LNCaP clone FGC (cell line): ENCODE measurements at regions not wholly inside any gene's neighbourhood (a gene's known extent, or its start where the extent isn't known, plus 50 kb on each side); places are given as distances from the start of the nearest gene placed in this dataset.

Experiments
- DNase-seq: peaks from one replicate; pipeline ENCODE4 v3.0.0-alpha.2; 2011; ENCODE audit warnings: low read depth
- H3K4me3 ChIP-seq: 2 replicates; pipeline ENCODE4 v1.5.1; 2011; ENCODE audit warnings: mild to moderate bottlenecking, low read depth, low read length, control low read depth
- CTCF ChIP-seq: IDR thresholded peaks from 2 replicates; pipeline ENCODE4 v1.5.1; 2012; ENCODE audit warnings: mild to moderate bottlenecking; ENCODE audit not compliant: control insufficient read depth, insufficient read depth; ENCODE audit errors: extremely low read depth

DNA sequence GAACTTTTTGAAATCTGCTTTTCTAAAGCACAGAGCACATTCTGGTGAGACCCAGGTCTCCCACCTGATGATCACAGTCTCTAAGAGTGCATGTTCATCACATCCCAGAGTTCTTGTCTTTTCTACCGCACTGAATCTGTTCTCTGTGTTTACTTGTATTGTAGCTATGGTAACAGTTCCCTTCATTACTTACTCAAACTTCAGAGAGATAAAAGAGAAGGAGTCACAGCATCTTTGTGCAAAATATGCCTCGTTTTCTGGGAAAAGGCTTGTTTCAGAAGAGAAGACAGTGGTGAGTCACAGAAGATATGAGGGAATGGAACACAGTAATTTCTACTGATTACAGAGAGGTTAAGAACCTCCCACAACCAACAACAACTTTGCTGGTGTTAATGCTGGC is 580.6 kb downstream of the PLA2G4A start:
- no peak for TF ChIP-seq CTCF
- H3K4me3 ChIP-seq, result no peak overlapping the region
- no peak for DNase-seq

DNA sequence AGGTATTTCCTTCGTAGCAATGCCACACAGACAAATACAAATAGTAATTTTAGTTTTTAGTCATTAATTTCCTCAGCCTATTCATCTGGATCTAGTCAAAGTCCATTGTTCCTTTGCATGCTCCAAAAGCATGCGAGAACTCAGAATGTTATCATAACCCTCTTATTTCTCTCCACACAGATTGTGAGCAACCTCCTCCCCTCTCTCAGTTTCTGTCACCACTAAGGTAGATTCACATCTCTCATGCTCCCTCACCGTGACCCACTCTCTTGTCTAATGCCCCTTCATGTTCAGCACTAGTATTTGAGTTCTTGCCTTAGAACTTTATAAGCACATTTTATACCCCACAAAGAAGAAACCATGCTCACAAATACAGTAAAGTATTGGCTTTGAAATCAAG is 582.4 kb downstream of the PLA2G4A start:
- TF ChIP-seq CTCF, result no peak
- H3K4me3 ChIP-seq, result no peak overlapping the region
- DNase-seq, result no peak

DNA sequence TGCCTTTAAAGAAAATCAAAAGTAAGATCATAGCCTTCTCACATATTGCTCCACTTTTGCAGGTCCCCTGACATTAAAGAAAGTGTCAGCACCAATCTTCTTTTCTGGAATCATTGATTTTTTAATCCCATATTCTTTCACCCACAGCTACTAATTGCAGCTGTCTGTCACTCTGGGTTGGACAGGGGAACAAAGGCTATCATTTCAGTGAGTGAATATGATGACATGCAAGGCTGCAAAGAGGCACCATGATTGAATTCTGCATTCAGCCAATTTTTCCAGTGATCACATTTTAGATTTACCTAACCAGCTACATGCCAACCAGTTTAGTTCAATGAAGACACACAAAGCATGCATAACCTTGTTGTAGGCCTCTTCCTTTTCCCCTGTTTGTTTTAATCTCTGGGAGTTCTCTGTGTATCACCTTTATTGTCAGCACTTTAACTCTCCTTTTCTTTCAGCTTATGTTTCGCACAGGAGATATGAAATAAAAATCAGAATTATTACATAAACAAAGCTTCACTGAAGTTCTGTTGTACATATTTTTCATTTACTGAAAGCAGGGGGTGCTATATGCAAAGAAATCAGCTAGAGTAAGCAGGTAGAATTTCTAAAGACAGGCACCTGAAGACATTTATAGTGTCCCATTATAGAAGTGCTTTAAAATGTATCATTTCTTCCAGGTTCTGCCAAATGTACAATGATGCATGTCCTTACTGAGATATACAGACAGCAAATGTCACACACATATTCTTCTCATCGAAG is 584.8 kb downstream of the PLA2G4A start:
- H3K4me3 ChIP-seq, result no peak overlapping the region
- peak; percentile 59 for TF ChIP-seq CTCF
- DNase-seq, result peak; percentile 42

DNA sequence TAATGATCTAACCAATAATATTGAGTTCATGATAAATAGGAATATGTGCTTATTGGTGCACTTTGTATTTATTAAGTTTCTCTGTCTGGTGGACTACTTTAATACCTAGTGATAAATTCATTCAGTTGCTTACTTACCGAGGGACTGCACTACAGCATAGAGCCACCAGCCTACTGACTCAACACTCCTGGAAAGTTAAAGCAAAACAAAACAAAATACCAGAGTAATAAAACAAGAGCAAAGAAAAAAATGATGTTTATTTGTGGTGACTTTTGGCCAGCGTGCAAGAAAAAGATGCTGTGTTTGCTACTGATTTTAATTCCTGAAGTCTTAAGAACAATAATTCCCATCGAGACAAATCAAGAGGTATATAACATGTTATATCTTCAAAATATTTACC is 586.3 kb downstream of the PLA2G4A start:
- no peak for TF ChIP-seq CTCF
- no peak for DNase-seq
- H3K4me3 ChIP-seq, result no peak overlapping the region

DNA sequence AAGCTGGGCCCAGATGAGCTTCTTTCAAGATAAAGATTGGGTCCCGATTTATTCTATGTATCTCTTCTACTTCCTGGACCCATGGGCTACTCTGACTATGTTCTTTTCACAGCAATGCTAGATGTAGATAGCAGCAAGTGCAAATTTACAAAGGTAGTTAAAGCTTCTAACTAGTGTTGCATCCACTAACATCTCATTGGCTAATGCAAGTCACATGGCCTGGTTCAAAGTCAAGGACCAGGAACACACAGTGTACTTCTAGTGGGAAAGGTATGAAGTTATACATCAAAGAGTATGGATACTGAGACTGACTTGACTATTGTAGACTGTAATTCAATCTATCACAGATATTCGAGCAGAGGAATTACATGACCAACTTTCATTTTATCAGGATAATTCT is 588.8 kb downstream of the PLA2G4A start:
- H3K4me3 ChIP-seq, result no peak overlapping the region
- no peak for DNase-seq
- no peak for TF ChIP-seq CTCF

DNA sequence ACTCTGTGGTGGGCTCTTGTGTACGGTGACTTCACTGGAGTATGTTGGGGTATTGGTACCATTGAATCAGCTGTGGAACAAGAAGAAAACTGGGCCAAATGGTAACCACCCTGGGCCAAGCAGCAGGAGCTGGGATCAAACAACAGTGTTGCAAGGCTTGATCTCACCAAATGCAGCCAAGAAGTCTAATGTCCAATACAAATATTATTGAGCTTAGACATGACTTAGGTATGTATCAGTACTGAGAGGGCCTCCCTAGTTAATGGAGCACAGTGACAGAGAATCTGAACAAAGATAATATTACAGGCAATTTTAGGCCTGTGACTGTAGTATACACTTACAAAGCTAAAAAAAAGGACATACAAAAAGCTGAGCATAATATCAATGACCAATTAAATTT is 604.8 kb downstream of the PLA2G4A start:
- TF ChIP-seq CTCF, result no peak
- no peak for DNase-seq
- no peak overlapping the region for H3K4me3 ChIP-seq

- no peak for TF ChIP-seq CTCF
- no peak overlapping the region for H3K4me3 ChIP-seq
- DNase-seq, result no peak
Observed at GRCh38 chr1:187442603-187443002, 613.9 kb downstream of the PLA2G4A start.
